SK-N-SH (cell line): ENCODE measurements at regions not wholly inside any gene's neighbourhood (a gene's known extent, or its start where the extent isn't known, plus 50 kb on each side); places are given as distances from the start of the nearest gene placed in this dataset.

ENCODE experiments used
- CTCF ChIA-PET: fragments of 300-600, 350-600 bp; formaldehyde crosslinking; extraction: SDS; loops from one replicate; lab custom pipeline; 2021; lab: Yijun Ruan, JAX
- POLR2A ChIA-PET: fragments of 350-600 bp; sonication (Branson Sonifier 250); formaldehyde crosslinking; extraction: SDS; loops from one replicate; lab custom pipeline; 2020; ENCODE audit warnings: antibody characterized with exemption, inconsistent platforms; lab: Yijun Ruan, JAX
- DNase-seq: peaks from one replicate; pipeline ENCODE4 v3.0.0; 2012
- H2AFZ ChIP-seq: fragments of 200-600 bp; sonication (generic); 2 replicates; pipeline ENCODE4 v1.8.1; 2016; ENCODE audit warnings: antibody characterized with exemption, mild to moderate bottlenecking, low read depth
- H3F3A ChIP-seq: fragments of 200-600 bp; sonication (generic); replicated peaks from 2 replicates; pipeline ENCODE3; 2016; ENCODE audit warnings: antibody characterized with exemption, mild to moderate bottlenecking; ENCODE audit not compliant: insufficient read depth
- H3K27ac ChIP-seq, 2 experiments: fragments of 200-500 bp in 1 of 2; fragments of 200-600 bp in 1 of 2; sonication (Bioruptor generic) in 1 of 2; sonication (generic), shearing (Covaris generic) in 1 of 2; 2 replicates each; pipeline versions ENCODE4 v1.5.1 to v1.6.1; 2014 to 2016; ENCODE audit warnings: low read depth in 2 of 2, inconsistent platforms in 1 of 2, low read length in 1 of 2, mild to moderate bottlenecking in 1 of 2, mixed read lengths in 1 of 2
- H3K27me3 ChIP-seq: fragments of 200-600 bp; sonication (generic), shearing (Covaris generic); 2 replicates; pipeline ENCODE4 v1.6.1; 2016; ENCODE audit warnings: mixed run types; ENCODE audit not compliant: insufficient read depth
- H3K36me3 ChIP-seq, 2 experiments: fragments of 200-500 bp in 1 of 2; fragments of 200-600 bp in 1 of 2; sonication (Bioruptor generic) in 1 of 2; sonication (generic) in 1 of 2; replicated peaks in 1 of 2; 2 replicates each; pipeline versions ENCODE3 to v1.5.1; 2014 to 2016; ENCODE audit warnings: low read length in 1 of 2, mild to moderate bottlenecking in 1 of 2; ENCODE audit not compliant: insufficient read depth in 2 of 2, control insufficient read depth in 1 of 2
- H3K4me1 ChIP-seq, 2 experiments: fragments of 200-500 bp in 1 of 2; fragments of 200-600 bp in 1 of 2; sonication (Bioruptor generic) in 1 of 2; sonication (generic), shearing (Covaris generic) in 1 of 2; 2 replicates each; pipeline versions ENCODE4 v1.5.1 to v1.6.1; 2014 to 2016; ENCODE audit warnings: low read depth in 1 of 2, low read length in 1 of 2, mixed run types in 1 of 2; ENCODE audit not compliant: insufficient read depth in 2 of 2, control insufficient read depth in 1 of 2
- H3K4me2 ChIP-seq: fragments of 200-600 bp; sonication (generic), shearing (Covaris generic); 2 replicates; pipeline ENCODE4 v1.6.1; 2017; ENCODE audit warnings: mixed run types
- H3K4me3 ChIP-seq, 2 experiments: fragments of 200-500 bp in 1 of 2; fragments of 200-600 bp in 1 of 2; sonication (Bioruptor generic) in 1 of 2; sonication (generic), shearing (Covaris generic) in 1 of 2; 2 replicates each; pipeline versions ENCODE4 v1.5.1 to v1.8.1; 2014 to 2016; ENCODE audit warnings: low read depth in 2 of 2, inconsistent platforms in 1 of 2, low read length in 1 of 2, mild to moderate bottlenecking in 1 of 2, mixed read lengths in 1 of 2, moderate library complexity in 1 of 2
- H3K79me2 ChIP-seq: fragments of 200-600 bp; sonication (generic); 2 replicates; pipeline ENCODE4 v1.8.1; 2017; ENCODE audit warnings: mild to moderate bottlenecking; ENCODE audit not compliant: insufficient read depth
- H3K9ac ChIP-seq: fragments of 200-600 bp; sonication (generic); 2 replicates; pipeline ENCODE4 v1.6.1; 2017; ENCODE audit warnings: mixed run types
- H3K9me2 ChIP-seq: fragments of 200-600 bp; sonication (generic); 2 replicates; pipeline ENCODE4 v1.6.1; 2017; ENCODE audit warnings: mixed run types
- H3K9me3 ChIP-seq: fragments of 200-600 bp; sonication (generic); 2 replicates; pipeline ENCODE4 v1.6.1; 2017; ENCODE audit warnings: mixed run types, mild to moderate bottlenecking, moderate library complexity
- H4K20me1 ChIP-seq: fragments of 200-600 bp; sonication (generic); 2 replicates; pipeline ENCODE4 v1.6.1; 2017; ENCODE audit warnings: mild to moderate bottlenecking, mixed run types; ENCODE audit not compliant: insufficient read depth
- ELF1 ChIP-seq: IDR thresholded peaks from 2 replicates; pipeline ENCODE4 v1.4.0; 2012
- EP300 ChIP-seq, 2 experiments: IDR thresholded peaks; 2 replicates each; pipeline versions ENCODE4 v1.4.0 to v1.6.1; 2012; ENCODE audit warnings: borderline replicate concordance in 1 of 2, low read depth in 1 of 2, low read length in 1 of 2
- EZH2phosphoT487 ChIP-seq: fragments of 200-600 bp; sonication (generic); IDR thresholded peaks from 2 replicates; pipeline ENCODE4 v1.6.1; 2017; ENCODE audit warnings: low read depth, mixed run types, mild to moderate bottlenecking, antibody characterized with exemption, moderate library complexity, borderline replicate concordance
- FOXM1 ChIP-seq: IDR thresholded peaks from 2 replicates; pipeline ENCODE4 v1.4.0; 2012; ENCODE audit warnings: low read depth, mild to moderate bottlenecking
- GATA2 ChIP-seq: sonication (generic); formaldehyde crosslinking; IDR thresholded peaks from 2 replicates; pipeline ENCODE4 v1.5.0; 2020; ENCODE audit warnings: mild to moderate bottlenecking, missing genetic modification reagents
- JUND ChIP-seq: IDR thresholded peaks from 2 replicates; pipeline ENCODE4 v1.4.0; 2012
- MEF2A ChIP-seq: IDR thresholded peaks from 2 replicates; pipeline ENCODE4 v1.4.0; 2012; ENCODE audit warnings: low read depth, borderline replicate concordance
- MXI1 ChIP-seq: IDR thresholded peaks from 2 replicates; pipeline ENCODE4 v1.6.1; 2012; ENCODE audit warnings: mild to moderate bottlenecking, low read depth, low read length, improper control_type of control experiment
- NFIC ChIP-seq: IDR thresholded peaks from 2 replicates; pipeline ENCODE4 v1.4.0; 2012; ENCODE audit warnings: borderline replicate concordance
- NRF1 ChIP-seq: IDR thresholded peaks from 2 replicates; pipeline ENCODE4 v1.6.1; 2012; ENCODE audit warnings: low read depth, mild to moderate bottlenecking, low read length
- RFX5 ChIP-seq: IDR thresholded peaks from 2 replicates; pipeline ENCODE4 v1.6.1; 2012; ENCODE audit warnings: mild to moderate bottlenecking, improper control_type of control experiment, low read length
- RXRA ChIP-seq: IDR thresholded peaks from 2 replicates; pipeline ENCODE4 v1.4.0; 2012; ENCODE audit warnings: low read depth, mild to moderate bottlenecking, borderline replicate concordance
- SIN3A ChIP-seq: IDR thresholded peaks from 2 replicates; pipeline ENCODE4 v1.6.1; 2012; ENCODE audit warnings: low read depth, mild to moderate bottlenecking, low read length, moderate library complexity, borderline replicate concordance
- SMC3 ChIP-seq: IDR thresholded peaks from 2 replicates; pipeline ENCODE4 v1.6.1; 2012; ENCODE audit warnings: low read depth, low read length, improper control_type of control experiment
- TEAD4 ChIP-seq: IDR thresholded peaks from 2 replicates; pipeline ENCODE4 v1.4.0; 2012; ENCODE audit warnings: mild to moderate bottlenecking, borderline replicate concordance; ENCODE audit not compliant: insufficient read depth
- WGBS: methylation state at CpG from one replicate; pipeline ENCODE4 v1.1.6; 2017; ENCODE audit warnings: low lambda C conversion rate; 5-methylcytosine and 5-hydroxymethylcytosine counted together
- TF ChIP-seq, protein P1 (sequence below): fragments of 150-350 bp; IDR thresholded peaks from 2 replicates; pipeline ENCODE4 v1.6.1; 2016; ENCODE audit warnings: mild to moderate bottlenecking, low read depth, low read length
- TF ChIP-seq, protein P2 (sequence below): IDR thresholded peaks from 2 replicates; pipeline ENCODE4 v1.4.0; 2012; ENCODE audit warnings: low read depth, borderline replicate concordance
- TF ChIP-seq, protein P3 (sequence below): fragments of 150-350 bp; IDR thresholded peaks from 2 replicates; pipeline ENCODE4 v1.6.1; 2017; ENCODE audit warnings: antibody characterized with exemption, low read length, low read depth, borderline replicate concordance
- TF ChIP-seq, protein P4 (sequence below): IDR thresholded peaks from 2 replicates; pipeline ENCODE4 v1.4.0; 2012; ENCODE audit warnings: low read depth, borderline replicate concordance

DNA sequence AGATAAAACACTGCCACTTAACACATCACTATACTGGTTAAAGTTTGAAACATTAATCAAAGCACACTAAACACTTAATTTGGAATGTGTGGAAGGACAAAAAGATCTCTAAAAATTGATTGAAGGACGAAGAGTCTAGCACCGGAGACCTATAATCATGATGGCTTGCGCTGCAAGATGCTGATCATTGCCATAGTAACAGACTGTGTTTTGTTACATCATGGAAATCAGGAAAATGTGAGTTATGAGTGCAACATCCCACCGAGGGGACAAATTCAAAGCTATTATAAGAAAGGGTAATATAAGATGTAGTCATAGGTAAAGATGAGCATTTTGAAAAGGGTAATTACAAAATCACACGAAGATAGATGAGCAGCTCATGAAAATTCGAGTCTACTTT lies 278.8 kb upstream of the CTNND2 start:
- no peak overlapping the region for H2AFZ ChIP-seq
- no peaks in the 10 kb centered on the region for H3K79me2 ChIP-seq
- no peaks in the 10 kb centered on the region for H3K9me3 ChIP-seq
- TF ChIP-seq NFIC (no peak), EP300 (IDR thresholded peaks at IDR 0.05; ENCODE audit: borderline replicate concordance in 1 of 2, low read depth in 1 of 2, low read length in 1 of 2) (no peak), RXRA (no peak), SMC3 (no peak), TEAD4 (no peak), MXI1 (no peak), ELF1 (no peak), GATA2 (CRISPR knock-in tag) (no peak), EZH2phosphoT487 (no peak), MEF2A (no peak), FOXM1 (no peak), RFX5 (no peak), NRF1 (no peak), SIN3A (no peak), JUND (no peak)
- TF ChIP-seq, protein P1, sequence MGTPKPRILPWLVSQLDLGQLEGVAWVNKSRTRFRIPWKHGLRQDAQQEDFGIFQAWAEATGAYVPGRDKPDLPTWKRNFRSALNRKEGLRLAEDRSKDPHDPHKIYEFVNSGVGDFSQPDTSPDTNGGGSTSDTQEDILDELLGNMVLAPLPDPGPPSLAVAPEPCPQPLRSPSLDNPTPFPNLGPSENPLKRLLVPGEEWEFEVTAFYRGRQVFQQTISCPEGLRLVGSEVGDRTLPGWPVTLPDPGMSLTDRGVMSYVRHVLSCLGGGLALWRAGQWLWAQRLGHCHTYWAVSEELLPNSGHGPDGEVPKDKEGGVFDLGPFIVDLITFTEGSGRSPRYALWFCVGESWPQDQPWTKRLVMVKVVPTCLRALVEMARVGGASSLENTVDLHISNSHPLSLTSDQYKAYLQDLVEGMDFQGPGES, result no peak
- TF ChIP-seq, protein P2, sequence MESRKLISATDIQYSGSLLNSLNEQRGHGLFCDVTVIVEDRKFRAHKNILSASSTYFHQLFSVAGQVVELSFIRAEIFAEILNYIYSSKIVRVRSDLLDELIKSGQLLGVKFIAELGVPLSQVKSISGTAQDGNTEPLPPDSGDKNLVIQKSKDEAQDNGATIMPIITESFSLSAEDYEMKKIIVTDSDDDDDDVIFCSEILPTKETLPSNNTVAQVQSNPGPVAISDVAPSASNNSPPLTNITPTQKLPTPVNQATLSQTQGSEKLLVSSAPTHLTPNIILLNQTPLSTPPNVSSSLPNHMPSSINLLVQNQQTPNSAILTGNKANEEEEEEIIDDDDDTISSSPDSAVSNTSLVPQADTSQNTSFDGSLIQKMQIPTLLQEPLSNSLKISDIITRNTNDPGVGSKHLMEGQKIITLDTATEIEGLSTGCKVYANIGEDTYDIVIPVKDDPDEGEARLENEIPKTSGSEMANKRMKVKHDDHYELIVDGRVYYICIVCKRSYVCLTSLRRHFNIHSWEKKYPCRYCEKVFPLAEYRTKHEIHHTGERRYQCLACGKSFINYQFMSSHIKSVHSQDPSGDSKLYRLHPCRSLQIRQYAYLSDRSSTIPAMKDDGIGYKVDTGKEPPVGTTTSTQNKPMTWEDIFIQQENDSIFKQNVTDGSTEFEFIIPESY, result no peak
- TF ChIP-seq, protein P3, sequence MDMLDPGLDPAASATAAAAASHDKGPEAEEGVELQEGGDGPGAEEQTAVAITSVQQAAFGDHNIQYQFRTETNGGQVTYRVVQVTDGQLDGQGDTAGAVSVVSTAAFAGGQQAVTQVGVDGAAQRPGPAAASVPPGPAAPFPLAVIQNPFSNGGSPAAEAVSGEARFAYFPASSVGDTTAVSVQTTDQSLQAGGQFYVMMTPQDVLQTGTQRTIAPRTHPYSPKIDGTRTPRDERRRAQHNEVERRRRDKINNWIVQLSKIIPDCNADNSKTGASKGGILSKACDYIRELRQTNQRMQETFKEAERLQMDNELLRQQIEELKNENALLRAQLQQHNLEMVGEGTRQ, result no peak
- TF ChIP-seq, protein P4, sequence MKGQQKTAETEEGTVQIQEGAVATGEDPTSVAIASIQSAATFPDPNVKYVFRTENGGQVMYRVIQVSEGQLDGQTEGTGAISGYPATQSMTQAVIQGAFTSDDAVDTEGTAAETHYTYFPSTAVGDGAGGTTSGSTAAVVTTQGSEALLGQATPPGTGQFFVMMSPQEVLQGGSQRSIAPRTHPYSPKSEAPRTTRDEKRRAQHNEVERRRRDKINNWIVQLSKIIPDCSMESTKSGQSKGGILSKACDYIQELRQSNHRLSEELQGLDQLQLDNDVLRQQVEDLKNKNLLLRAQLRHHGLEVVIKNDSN, result no peak
- no peak overlapping the region for H3K27ac ChIP-seq
- H3K4me3 ChIP-seq, result no peak overlapping the region
- POLR2A ChIA-PET, result no interaction called here
- no peak for DNase-seq
- no peaks in the 10 kb centered on the region for H3K27me3 ChIP-seq
- no peak overlapping the region for H3K4me2 ChIP-seq
- no peaks in the 10 kb centered on the region for H4K20me1 ChIP-seq
- H3K4me1 ChIP-seq, result no peaks in the 10 kb centered on the region
- no peaks in the 10 kb centered on the region for H3K9me2 ChIP-seq
- no peaks in the 10 kb centered on the region for H3F3A ChIP-seq
- WGBS, result 2% methylated on average over 6 of the region's 6 CpGs
- H3K9ac ChIP-seq, result no peak overlapping the region
- CTCF ChIA-PET, result no interaction called here
- no peaks in the 10 kb centered on the region for H3K36me3 ChIP-seq
